ENCODE measurements at regions not wholly inside any gene's neighbourhood (a gene's known extent, or its start where the extent isn't known, plus 50 kb on each side); places are given as distances from the start of the nearest gene placed in this dataset.

- Mint-ChIP-seq H3K9me3 (no peaks in the 10 kb centered on the region), H3K4me1 (peaks cover 16% of the 10 kb centered on the region), H3K36me3 (no peaks in the 10 kb centered on the region), H3K27me3 (ENCODE audit: low read depth) (no peaks in the 10 kb centered on the region; the same call in 1 of the 2 replicates), H3K27ac (no peak overlapping the region), H3K4me3 (no peak overlapping the region)
- no peak for DNase-seq (ENCODE audit: low spot score)
- POLR2A ChIA-PET, result no interaction called here
- ATAC-seq, result no peak
- CTCF ChIA-PET, result no interaction called here
- TF ChIP-seq NR3C1 (CRISPR knock-in tag; conservative IDR thresholded peaks at IDR 0.05; ENCODE audit: low read depth) (no peak), KAT7 (CRISPR knock-in tag; IDR thresholded peaks at IDR 0.05; ENCODE audit: borderline replicate concordance) (no peak), TEAD4 (CRISPR knock-in tag; IDR thresholded peaks at IDR 0.05) (no peak), ZNF671 (CRISPR knock-in tag; IDR thresholded peaks at IDR 0.05) (no peak), ARID4B (CRISPR knock-in tag; IDR thresholded peaks at IDR 0.05; ENCODE audit: borderline replicate concordance) (no peak), RORB (CRISPR knock-in tag; IDR thresholded peaks at IDR 0.05) (no peak), ESRRA (CRISPR knock-in tag; IDR thresholded peaks at IDR 0.05; ENCODE audit: borderline replicate concordance) (no peak), E2F4 (CRISPR knock-in tag; IDR thresholded peaks at IDR 0.05; ENCODE audit: borderline replicate concordance, low read depth) (no peak), RELA (CRISPR knock-in tag; IDR thresholded peaks at IDR 0.05; ENCODE audit: borderline replicate concordance) (no peak), GRHL2 (CRISPR knock-in tag; IDR thresholded peaks at IDR 0.05; ENCODE audit: insufficient replicate concordance, severe bottlenecking) (no peak), TEAD1 (CRISPR knock-in tag; IDR thresholded peaks at IDR 0.05) (no peak), ZBTB21 (CRISPR knock-in tag; IDR thresholded peaks at IDR 0.05; ENCODE audit: borderline replicate concordance) (no peak), FOXK1 (CRISPR knock-in tag; IDR thresholded peaks at IDR 0.05) (no peak), AFF4 (CRISPR knock-in tag; IDR thresholded peaks at IDR 0.05; ENCODE audit: borderline replicate concordance) (no peak), ATF2 (CRISPR knock-in tag; IDR thresholded peaks at IDR 0.05; ENCODE audit: borderline replicate concordance, low read depth) (no peak), ZNF532 (CRISPR knock-in tag; IDR thresholded peaks at IDR 0.05; ENCODE audit: borderline replicate concordance) (no peak), ZNF263 (CRISPR knock-in tag; IDR thresholded peaks at IDR 0.05; ENCODE audit: low read depth) (no peak), JUN (CRISPR knock-in tag; IDR thresholded peaks at IDR 0.05) (no peak), STAT6 (CRISPR knock-in tag; conservative IDR thresholded peaks at IDR 0.05; ENCODE audit: low read depth) (no peak)
Observed at GRCh38 chr15:93501946-93502345, 412.9 kb upstream of the RGMA start.
